H9 (cell line): ENCODE measurements at regions not wholly inside any gene's neighbourhood (a gene's known extent, or its start where the extent isn't known, plus 50 kb on each side); places are given as distances from the start of the nearest gene placed in this dataset.

ENCODE experiments used
- DNase-seq: peaks from one replicate; pipeline ENCODE4 v3.0.0-alpha.2; 2017
- H2AFZ ChIP-seq: one replicate; pipeline ENCODE4 v1.6.1; 2013; ENCODE audit warnings: mild to moderate bottlenecking, low read length, control low read depth, moderate library complexity
- H2AK5ac ChIP-seq: 2 replicates; pipeline ENCODE4 v1.6.1; 2013; ENCODE audit warnings: low read length, control low read depth, mixed read lengths; ENCODE audit not compliant: insufficient read length
- H2BK120ac ChIP-seq: one replicate; pipeline ENCODE4 v1.6.1; 2013; ENCODE audit warnings: low read depth, mild to moderate bottlenecking, low read length, control low read depth, inconsistent platforms; ENCODE audit not compliant: poor library complexity, severe bottlenecking
- H2BK12ac ChIP-seq: 2 replicates; pipeline ENCODE4 v1.6.1; 2013; ENCODE audit warnings: low read length, control low read depth, mixed read lengths, low read depth; ENCODE audit not compliant: insufficient read length
- H2BK15ac ChIP-seq: 2 replicates; pipeline ENCODE4 v1.6.1; 2013; ENCODE audit warnings: low read depth, low read length, control low read depth
- H2BK20ac ChIP-seq: one replicate; pipeline ENCODE4 v1.6.1; 2013; ENCODE audit warnings: low read depth, mild to moderate bottlenecking, low read length, control low read depth, inconsistent platforms; ENCODE audit not compliant: poor library complexity, severe bottlenecking
- H2BK5ac ChIP-seq: 2 replicates; pipeline ENCODE4 v1.6.1; 2013; ENCODE audit warnings: low read length, control low read depth, mixed read lengths; ENCODE audit not compliant: insufficient read length
- H3K14ac ChIP-seq: 2 replicates; pipeline ENCODE4 v1.6.1; 2013; ENCODE audit warnings: low read length, control low read depth; ENCODE audit not compliant: insufficient read depth
- H3K18ac ChIP-seq: 2 replicates; pipeline ENCODE4 v1.6.1; 2013; ENCODE audit warnings: low read depth, mild to moderate bottlenecking, mixed read lengths, low read length, control low read depth; ENCODE audit not compliant: insufficient read length
- H3K23ac ChIP-seq: 2 replicates; pipeline ENCODE4 v1.6.1; 2013; ENCODE audit warnings: low read length, control low read depth, mixed read lengths, low read depth; ENCODE audit not compliant: insufficient read length
- H3K23me2 ChIP-seq: 2 replicates; pipeline ENCODE4 v1.6.1; 2013; ENCODE audit warnings: low read depth, mild to moderate bottlenecking, mixed read lengths, low read length, control low read depth; ENCODE audit not compliant: insufficient read length, poor library complexity, severe bottlenecking
- H3K27ac ChIP-seq: 2 replicates; pipeline ENCODE4 v1.5.1; 2013; ENCODE audit warnings: low read length, control low read depth, mixed read lengths, low read depth; ENCODE audit not compliant: insufficient read length
- H3K27me3 ChIP-seq: 2 replicates; pipeline ENCODE4 v1.6.1; 2013; ENCODE audit warnings: low read length, control low read depth, inconsistent platforms; ENCODE audit not compliant: insufficient read depth
- H3K4ac ChIP-seq: 2 replicates; pipeline ENCODE4 v1.6.1; 2013; ENCODE audit warnings: low read depth, mild to moderate bottlenecking, control low read depth, inconsistent platforms, low read length, moderate library complexity
- H3K4me1 ChIP-seq: 2 replicates; pipeline ENCODE4 v1.6.1; 2013; ENCODE audit warnings: low read length, control low read depth, inconsistent platforms; ENCODE audit not compliant: insufficient read depth
- H3K4me2 ChIP-seq: 2 replicates; pipeline ENCODE4 v1.6.1; 2013; ENCODE audit warnings: low read length, control low read depth, mixed read lengths; ENCODE audit not compliant: insufficient read length, insufficient read depth
- H3K56ac ChIP-seq: 2 replicates; pipeline ENCODE4 v1.6.1; 2013; ENCODE audit warnings: low read depth, mild to moderate bottlenecking, mixed read lengths, low read length, control low read depth; ENCODE audit not compliant: insufficient read length
- H3K79me1 ChIP-seq: 2 replicates; pipeline ENCODE4 v1.6.1; 2013; ENCODE audit warnings: low read depth, mild to moderate bottlenecking, moderate library complexity, low read length, control low read depth, inconsistent platforms; ENCODE audit not compliant: insufficient read depth, poor library complexity, severe bottlenecking
- H3K79me2 ChIP-seq: 2 replicates; pipeline ENCODE4 v1.6.1; 2013; ENCODE audit warnings: low read length, control low read depth, inconsistent platforms; ENCODE audit not compliant: insufficient read depth
- H3K9ac ChIP-seq: 2 replicates; pipeline ENCODE4 v1.6.1; 2013; ENCODE audit warnings: low read length, control low read depth, mixed read lengths; ENCODE audit not compliant: insufficient read length; ENCODE audit errors: extremely low read depth
- H3K9me3 ChIP-seq: one replicate; pipeline ENCODE4 v1.6.1; 2013; ENCODE audit warnings: low read depth, low read length, inconsistent platforms; ENCODE audit not compliant: control insufficient read depth
- H3T11ph ChIP-seq: one replicate; pipeline ENCODE4 v1.6.1; 2013; ENCODE audit warnings: mild to moderate bottlenecking, low read length, control low read depth, inconsistent platforms
- H4K20me1 ChIP-seq: one replicate; pipeline ENCODE4 v1.6.1; 2013; ENCODE audit not compliant: control insufficient read depth, insufficient read length, insufficient read depth
- H4K5ac ChIP-seq: 2 replicates; pipeline ENCODE4 v1.6.1; 2013; ENCODE audit warnings: low read depth, mild to moderate bottlenecking, mixed read lengths, low read length, control low read depth; ENCODE audit not compliant: insufficient read length
- H4K8ac ChIP-seq: replicated peaks from 2 replicates; pipeline ENCODE4 v1.6.1; 2013; ENCODE audit warnings: low read length, control low read depth, mixed read lengths, low read depth; ENCODE audit not compliant: insufficient read length
- H4K91ac ChIP-seq: 2 replicates; pipeline ENCODE4 v1.6.1; 2013; ENCODE audit warnings: low read depth, mild to moderate bottlenecking, moderate library complexity, mixed read lengths, low read length, control low read depth; ENCODE audit not compliant: insufficient read length
- H3K27ac Mint-ChIP-seq, 3 experiments: 2 replicates in 2 of 3; 3 replicates in 1 of 3; pipeline ENCODE4 v1.8.0; 2020 to 2021; ENCODE audit warnings: mixed read lengths in 3 of 3, mild to moderate bottlenecking in 1 of 3, moderate library complexity in 1 of 3
- H3K27me3 Mint-ChIP-seq: 2 replicates; pipeline ENCODE4 v1.8.0; 2021; ENCODE audit warnings: low read depth, mild to moderate bottlenecking, moderate library complexity, mixed read lengths
- H3K36me3 Mint-ChIP-seq, 3 experiments: 2 replicates in 2 of 3; 3 replicates in 1 of 3; pipeline ENCODE4 v1.8.0; 2020 to 2021; ENCODE audit warnings: low read depth in 3 of 3, mixed read lengths in 3 of 3; ENCODE audit not compliant: insufficient read depth in 1 of 3
- H3K4me1 Mint-ChIP-seq, 2 experiments: 2 replicates each; pipeline ENCODE4 v1.8.0; 2020; ENCODE audit warnings: mixed read lengths in 2 of 2
- H3K4me3 Mint-ChIP-seq, 2 experiments: 2 replicates in 1 of 2; 3 replicates in 1 of 2; pipeline ENCODE4 v1.8.0; 2020 to 2021; ENCODE audit warnings: mild to moderate bottlenecking in 2 of 2, mixed read lengths in 2 of 2, moderate library complexity in 1 of 2
- H3K9me3 Mint-ChIP-seq, 2 experiments: 2 replicates in 1 of 2; 3 replicates in 1 of 2; pipeline ENCODE4 v1.8.0; 2020; ENCODE audit warnings: mild to moderate bottlenecking in 2 of 2, mixed read lengths in 2 of 2, moderate library complexity in 1 of 2
- WGBS: extraction: QIAGEN DNeasy Blood & Tissue Kit; methylation state at CpG from one replicate; pipeline ENCODE4 v1.1.7; 2013; ENCODE audit warnings: missing lambda C conversion rate, low lambda C conversion rate, mixed read lengths; ENCODE audit not compliant: insufficient read length; ENCODE audit errors: extremely low coverage; 5-methylcytosine and 5-hydroxymethylcytosine counted together
- TF ChIP-seq, protein P1 (sequence below): fragments of 200-600 bp; sonication (generic); conservative IDR thresholded peaks from 3 replicates; pipeline ENCODE4 v1.8.0; 2021; ENCODE audit warnings: antibody characterized with exemption, mild to moderate bottlenecking

DNA sequence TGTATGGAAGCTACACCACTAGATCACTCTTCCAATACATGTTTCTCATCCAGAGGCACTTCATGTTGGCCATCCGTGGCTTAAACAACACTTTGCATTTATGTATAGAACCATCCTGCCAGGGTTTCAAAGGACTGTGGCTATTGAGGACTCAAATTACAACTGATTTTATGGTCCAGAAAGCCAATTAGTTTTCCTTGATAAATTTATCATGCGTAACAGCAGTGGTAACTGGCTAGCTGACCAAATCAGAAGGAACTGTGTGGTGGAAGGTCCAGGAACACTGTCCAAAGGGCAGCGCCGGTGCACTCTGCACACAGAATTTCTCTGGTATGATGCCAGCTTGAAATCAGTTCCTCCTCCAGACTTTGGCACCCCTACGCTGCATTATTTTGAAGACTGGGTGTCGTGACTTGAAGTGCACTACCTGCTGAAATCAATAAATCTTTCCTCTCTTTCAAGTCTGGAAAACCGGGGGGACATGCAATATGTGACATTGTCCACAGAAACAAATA is 69.3 kb upstream of the TMEM252 start:
- H3K79me1 ChIP-seq, result no peaks in the 10 kb centered on the region
- no peak overlapping the region for H4K5ac ChIP-seq
- no peak overlapping the region for H3K56ac ChIP-seq
- Mint-ChIP-seq H3K4me3 (no peak overlapping the region), H3K36me3 (no peaks in the 10 kb centered on the region; a peak in 1 of 7 replicates), H3K4me1 (peaks cover 5% of the 10 kb centered on the region in 2 experiments), H3K27me3 (peaks cover 20% of the 10 kb centered on the region), H3K9me3 (peaks cover 0 to under 1% of the 10 kb centered on the region in 2 experiments; a peak in 3 of 5 replicates), H3K27ac (no peak overlapping the region)
- no peaks in the 10 kb centered on the region for H3K27me3 ChIP-seq
- no peak overlapping the region for H3K23ac ChIP-seq
- H2BK5ac ChIP-seq, result no peak overlapping the region
- H2BK120ac ChIP-seq, result no peak overlapping the region
- H3K27ac ChIP-seq, result no peak overlapping the region
- TF ChIP-seq, protein P1, sequence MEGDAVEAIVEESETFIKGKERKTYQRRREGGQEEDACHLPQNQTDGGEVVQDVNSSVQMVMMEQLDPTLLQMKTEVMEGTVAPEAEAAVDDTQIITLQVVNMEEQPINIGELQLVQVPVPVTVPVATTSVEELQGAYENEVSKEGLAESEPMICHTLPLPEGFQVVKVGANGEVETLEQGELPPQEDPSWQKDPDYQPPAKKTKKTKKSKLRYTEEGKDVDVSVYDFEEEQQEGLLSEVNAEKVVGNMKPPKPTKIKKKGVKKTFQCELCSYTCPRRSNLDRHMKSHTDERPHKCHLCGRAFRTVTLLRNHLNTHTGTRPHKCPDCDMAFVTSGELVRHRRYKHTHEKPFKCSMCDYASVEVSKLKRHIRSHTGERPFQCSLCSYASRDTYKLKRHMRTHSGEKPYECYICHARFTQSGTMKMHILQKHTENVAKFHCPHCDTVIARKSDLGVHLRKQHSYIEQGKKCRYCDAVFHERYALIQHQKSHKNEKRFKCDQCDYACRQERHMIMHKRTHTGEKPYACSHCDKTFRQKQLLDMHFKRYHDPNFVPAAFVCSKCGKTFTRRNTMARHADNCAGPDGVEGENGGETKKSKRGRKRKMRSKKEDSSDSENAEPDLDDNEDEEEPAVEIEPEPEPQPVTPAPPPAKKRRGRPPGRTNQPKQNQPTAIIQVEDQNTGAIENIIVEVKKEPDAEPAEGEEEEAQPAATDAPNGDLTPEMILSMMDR, result no peak
- no peak overlapping the region for H3K4ac ChIP-seq
- no peak for DNase-seq
- H4K91ac ChIP-seq, result no peak overlapping the region
- H3K9me3 ChIP-seq, result no peaks in the 10 kb centered on the region
- no peak overlapping the region for H2AFZ ChIP-seq
- no peaks in the 10 kb centered on the region for H3K79me2 ChIP-seq
- no peak overlapping the region for H3K9ac ChIP-seq
- H2AK5ac ChIP-seq, result no peak overlapping the region
- H2BK12ac ChIP-seq, result no peak overlapping the region
- H4K8ac ChIP-seq, result no peak overlapping the region
- H3K14ac ChIP-seq, result no peak overlapping the region
- WGBS, result no CpG with 5 or more reads among the region's 7 CpGs
- H4K20me1 ChIP-seq, result no peaks in the 10 kb centered on the region
- no peaks in the 10 kb centered on the region for H3K23me2 ChIP-seq
- H2BK15ac ChIP-seq, result no peak overlapping the region
- H3K4me2 ChIP-seq, result no peak overlapping the region
- H2BK20ac ChIP-seq, result no peak overlapping the region
- no peak overlapping the region for H3K18ac ChIP-seq
- H3T11ph ChIP-seq, result no peak overlapping the region
- H3K4me1 ChIP-seq, result no peaks in the 10 kb centered on the region
